HG03354 (cell line): ENCODE measurements at regions not wholly inside any gene's neighbourhood (a gene's known extent, or its start where the extent isn't known, plus 50 kb on each side); places are given as distances from the start of the nearest gene placed in this dataset.

Source experiments
- ATAC-seq: cut with Tn5 transposase; IDR thresholded peaks from one replicate; pipeline ENCODE4 v1.9.1; 2021; ENCODE audit warnings: mild to moderate bottlenecking; ENCODE audit not compliant: unreplicated experiment, poor library complexity, severe bottlenecking

DNA sequence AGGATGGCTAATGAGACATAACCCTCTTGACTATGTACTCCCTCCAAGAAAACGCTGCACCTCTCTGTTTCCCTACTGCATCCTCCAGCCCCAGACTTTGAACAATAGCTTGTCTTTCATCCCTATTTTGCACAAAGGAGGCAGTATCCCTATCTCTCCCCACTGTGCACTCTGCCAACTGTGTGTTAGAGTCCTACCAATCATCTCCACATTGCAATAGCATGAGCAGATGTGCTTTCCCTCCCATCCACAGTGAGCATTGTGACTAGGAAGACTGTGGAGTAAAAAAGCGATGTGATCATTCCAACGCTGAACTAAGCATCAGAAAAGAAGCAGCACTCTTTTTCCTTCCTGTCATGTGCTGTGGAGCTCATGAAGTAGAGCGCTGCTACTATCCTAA is 206.3 kb upstream of the GULP1 start:
- ATAC-seq, result no peak

DNA sequence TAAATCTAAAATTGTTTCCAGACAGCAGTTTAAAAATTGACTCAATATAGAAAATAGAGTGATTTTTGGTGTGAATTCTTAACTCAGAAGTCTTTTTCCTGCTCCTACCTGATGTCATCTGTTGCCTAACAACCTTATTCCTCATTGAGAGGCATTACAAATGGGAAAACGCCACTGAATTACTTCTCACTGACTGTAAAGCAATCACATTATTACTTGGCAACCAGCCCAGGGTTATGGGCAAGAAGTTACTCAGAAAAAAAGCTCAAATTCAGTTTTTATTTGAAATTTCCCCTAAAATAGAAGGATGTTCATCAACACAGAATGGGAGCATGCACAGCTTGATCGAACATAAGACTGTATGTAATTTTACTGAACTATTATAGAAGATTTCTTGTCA is 201.8 kb upstream of the GULP1 start:
- no peak for ATAC-seq

DNA sequence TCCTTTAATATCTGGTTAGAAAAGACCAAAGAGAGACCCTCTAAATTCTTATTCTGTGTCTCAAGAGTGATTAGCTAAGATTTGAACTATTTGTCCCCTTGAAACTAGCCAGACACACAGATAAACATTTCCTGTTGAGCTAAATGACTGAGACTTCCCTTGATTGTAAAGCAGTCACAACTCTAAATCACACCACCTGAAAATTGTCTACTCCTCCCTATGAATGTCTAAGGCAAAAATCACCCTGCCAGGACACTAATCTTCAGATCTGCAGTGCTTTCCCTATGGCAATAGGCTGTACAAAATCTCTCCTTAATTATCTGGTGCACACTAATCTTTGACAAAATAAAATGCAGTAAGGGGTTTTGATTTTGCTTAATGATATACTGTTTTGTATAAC is 200.5 kb upstream of the GULP1 start:
- no peak for ATAC-seq

DNA sequence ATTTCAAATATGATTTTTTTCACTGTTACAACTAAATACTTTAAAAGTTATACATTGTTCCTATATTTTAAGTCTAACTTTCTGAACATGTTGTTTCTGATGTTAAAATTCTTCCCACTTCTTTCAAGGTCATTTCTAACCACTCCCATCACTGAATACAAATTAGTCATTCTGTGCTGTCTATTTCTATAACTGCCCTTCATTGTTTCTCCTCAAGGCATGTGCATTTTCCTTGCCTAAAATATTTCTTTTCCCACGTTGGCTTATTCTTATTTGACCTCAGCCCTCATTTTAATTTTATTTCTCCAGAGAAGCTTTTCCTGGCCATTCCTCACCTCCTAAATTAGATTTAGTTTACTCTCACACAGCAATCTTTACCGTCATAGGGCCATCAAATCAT is 198.9 kb upstream of the GULP1 start:
- no peak for ATAC-seq

DNA sequence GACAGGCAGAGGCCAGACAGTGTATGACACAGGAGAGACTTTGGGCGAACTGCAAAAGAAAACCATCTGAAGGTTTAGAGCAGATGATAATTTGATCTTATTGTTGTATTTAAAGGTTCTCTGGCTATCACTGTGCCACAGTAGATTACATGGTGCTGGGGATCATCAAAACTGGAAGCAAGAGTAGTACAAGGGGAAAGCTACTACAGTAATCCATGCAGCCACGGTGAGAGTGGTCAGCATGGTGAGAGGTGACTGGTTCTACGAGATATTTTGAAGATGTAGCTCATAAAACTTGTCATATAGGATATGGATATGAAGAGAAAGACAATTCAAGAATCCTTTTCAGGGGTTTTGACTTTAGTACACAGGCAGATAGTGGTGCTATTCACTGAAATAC is 194.8 kb upstream of the GULP1 start:
- ATAC-seq, result no peak

DNA sequence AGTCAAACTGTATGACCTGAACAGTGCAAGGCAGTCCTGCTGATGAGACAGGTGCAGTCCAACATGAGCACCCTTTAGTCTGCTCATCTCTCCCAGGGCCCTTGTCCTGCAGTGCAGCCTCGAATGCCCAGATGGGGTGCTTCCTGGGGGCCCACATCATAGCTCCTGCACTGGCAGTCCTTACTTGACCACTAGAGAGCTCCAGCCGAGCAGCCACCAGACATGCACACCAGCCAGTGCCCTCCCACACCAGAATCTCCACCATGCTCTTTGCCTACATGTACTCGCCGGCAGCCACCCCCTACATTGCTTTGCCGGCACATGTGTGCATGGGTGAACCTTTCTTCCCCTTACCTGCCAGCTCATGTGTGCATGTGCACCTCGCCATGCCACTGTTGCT is 188.8 kb upstream of the GULP1 start:
- no peak for ATAC-seq

DNA sequence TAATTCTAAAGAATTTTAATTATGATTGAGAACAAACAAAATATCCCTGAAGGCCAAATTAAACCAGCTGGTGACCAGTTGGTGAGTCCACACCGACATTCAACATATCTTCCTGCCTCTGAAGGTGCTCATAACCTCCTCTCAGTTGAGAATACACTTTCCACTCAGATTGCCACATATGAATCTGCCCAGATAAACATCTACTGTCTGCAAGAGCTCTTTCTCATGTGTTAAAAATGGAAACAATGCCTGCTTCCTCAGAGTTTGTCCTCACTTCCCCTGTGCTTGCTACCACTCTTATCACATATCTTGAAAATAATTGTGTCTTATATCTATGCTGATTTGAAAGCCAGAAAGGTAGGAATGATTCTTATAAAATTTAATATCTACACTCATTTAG is 177.7 kb upstream of the GULP1 start:
- ATAC-seq, result no peak

DNA sequence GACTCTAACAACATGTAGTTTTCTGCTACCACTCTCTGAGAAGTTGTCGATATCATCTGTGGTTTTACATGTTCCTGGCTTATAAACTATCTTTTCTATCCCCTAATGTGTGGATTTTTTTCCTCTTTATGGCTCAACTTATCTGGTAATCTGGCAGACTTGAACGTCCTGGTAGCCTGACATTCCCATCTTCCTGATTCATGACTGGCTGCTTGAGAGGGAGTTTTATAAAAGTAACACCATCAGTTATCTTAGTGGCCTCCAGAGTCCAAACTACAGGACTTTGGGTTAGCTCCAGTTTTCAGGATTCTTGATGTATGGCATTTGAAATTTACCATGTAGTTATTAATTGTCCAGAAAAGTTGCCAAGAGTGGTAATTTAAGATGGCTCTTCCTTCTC is 174.0 kb upstream of the GULP1 start:
- no peak for ATAC-seq

DNA sequence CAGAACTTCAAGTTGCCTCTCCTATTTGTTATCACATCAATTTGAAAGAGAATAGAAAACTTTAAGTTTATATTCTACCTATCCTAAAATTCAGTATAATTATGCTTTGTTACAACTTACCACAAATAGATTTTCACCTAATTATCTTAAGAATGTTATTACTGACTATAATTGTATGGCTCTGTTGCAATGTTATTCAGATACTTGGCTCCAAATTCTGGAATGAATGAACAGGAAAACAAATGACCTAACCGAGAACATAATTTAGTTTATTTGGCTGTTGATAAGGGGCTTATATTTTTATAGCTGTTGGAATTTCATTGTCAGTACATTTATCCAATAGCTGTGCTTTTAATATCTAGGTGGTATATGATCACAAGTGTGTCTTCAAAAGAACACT is 173.2 kb upstream of the GULP1 start:
- no peak for ATAC-seq

DNA sequence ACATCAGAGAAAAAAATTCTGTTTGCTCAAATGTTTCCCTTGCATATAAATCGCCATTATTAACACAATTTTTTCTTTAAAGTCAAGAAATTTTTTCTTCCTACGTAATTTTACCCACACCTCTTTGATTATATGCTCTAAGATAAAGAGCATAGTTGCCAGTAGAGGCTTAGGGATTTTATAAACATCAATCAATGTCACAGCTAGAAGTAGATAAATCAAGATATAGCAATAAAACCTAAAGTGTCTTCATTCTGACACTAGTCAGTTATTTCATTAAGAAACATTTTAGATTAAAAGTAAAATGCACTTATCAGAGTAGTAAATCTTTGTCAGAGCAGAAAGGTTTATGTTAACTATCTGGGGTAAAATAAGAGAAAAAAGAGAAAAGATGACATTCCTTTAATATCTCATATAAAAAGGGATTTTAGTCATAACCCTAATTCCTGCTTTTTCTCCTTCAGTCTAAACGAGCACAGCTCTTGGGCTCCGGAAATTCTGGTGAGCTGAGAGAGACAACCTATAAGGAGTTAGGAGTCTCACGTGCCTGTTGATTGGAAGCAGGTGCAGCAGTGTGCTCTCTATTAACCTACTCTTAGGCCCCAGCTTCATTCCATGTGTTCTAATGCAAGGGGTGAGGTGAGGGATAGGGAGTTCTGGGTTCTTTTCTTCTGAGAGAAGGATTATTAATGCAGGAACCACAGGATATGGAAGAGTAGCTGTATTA is 172.4 kb upstream of the GULP1 start:
- ATAC-seq, result no peak

DNA sequence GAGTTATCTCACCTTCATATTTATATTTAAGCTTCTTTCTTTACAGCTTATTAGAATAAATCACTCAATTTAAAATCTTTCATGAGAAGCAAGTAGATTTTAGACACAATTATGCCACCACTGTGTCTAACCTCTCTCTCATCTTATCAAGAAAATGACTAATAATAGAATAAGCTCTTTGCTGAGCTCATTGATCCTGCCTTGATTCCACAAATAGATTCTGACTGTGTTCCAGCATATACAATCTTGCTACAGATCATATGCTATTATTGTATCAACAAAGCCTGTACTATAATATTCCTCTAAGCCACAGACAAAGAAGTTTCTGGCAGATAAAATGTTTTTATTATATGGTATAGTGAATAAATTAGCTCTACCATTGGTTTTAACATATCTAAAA is 168.7 kb upstream of the GULP1 start:
- no peak for ATAC-seq

DNA sequence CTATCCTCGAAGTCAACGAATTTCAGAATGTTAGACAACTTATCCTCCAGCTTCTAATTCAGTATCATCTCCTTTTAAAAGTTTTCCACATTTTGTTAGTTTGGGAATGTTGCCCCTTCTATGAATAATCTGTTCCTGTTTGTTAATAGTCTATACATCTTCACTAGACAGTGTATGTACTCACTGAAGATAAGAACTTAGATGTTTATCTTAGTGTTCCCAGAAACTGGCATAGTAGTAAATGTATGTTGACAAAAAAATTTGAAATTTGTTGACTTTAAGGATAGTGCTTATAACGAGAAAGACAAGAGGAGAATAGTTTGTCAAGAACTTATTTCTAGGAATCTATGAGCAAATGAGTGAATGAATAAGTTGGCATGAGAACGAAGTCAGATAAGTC is 162.0 kb upstream of the GULP1 start:
- no peak for ATAC-seq

DNA sequence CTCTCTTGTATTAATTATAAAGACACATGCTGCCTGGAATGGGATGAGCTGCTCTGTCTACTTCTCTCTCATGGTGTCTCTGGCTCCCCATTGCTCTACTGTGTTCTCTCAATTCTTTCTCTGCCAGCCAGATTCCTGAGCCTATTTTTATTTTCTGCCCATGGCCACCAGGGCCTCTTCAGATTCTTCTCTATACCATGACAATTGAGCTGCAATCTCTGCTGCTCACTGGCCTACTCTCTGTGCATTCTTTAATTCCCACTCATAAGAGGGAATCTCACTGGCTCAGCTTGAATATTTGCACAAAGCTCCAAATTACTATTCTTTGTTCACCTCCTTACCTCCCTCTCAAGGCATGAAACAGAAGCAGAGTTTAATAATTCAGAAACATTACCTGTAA is 161.4 kb upstream of the GULP1 start:
- ATAC-seq, result no peak

DNA sequence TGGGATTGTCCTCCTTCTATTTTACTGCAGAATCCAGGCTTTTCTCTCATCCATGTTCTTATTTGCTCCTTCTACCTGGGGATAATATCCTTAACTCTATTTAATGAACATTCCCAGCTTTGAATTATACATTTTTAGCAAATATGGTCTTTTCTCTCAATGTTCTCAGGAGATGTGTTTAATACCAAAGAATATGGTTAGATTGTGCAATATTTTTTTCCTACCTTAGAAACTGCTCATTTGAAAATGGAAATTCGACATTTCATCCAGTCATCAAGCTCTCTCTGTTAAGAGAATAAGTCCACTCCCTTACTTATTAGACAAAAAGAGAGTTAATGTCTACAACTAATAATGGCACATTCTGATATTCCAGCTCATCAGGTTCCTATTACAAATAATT is 160.4 kb upstream of the GULP1 start:
- no peak for ATAC-seq

DNA sequence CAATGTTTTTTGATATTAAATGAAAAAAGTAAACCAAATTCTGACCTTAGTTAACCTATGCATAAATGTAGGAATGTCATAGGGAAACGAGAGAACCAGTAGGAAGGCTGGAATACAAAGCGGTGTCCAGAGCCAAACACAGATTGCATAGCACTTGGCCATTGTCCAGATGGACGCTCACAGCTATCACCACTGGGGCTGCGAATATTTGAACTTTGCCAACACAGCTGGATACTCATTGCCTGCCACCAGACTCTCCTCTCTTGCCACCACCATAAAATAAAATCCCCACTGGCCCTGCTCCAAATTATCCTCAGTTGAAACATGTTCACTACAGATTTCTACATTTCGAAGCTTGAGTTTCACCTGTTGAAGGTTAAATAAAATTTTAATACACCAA is 159.3 kb upstream of the GULP1 start:
- ATAC-seq, result no peak

DNA sequence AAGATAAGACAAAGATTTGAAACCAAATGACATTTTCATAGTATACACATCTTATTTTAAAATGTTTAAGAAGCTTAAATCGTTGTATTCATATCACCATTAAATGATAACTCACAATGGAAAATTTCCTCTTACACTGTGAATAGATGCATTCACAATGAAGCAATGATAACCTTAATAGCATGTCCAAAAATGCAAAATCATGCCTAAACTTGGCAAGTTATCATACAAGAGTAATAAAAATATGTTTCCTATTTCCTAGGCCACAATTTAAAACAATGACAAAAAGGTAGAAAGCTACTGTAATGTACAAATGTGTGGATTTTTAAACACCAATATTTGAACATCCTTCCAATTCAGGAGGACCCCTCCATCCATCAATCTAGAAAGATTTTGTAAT is 157.4 kb upstream of the GULP1 start:
- no peak for ATAC-seq

DNA sequence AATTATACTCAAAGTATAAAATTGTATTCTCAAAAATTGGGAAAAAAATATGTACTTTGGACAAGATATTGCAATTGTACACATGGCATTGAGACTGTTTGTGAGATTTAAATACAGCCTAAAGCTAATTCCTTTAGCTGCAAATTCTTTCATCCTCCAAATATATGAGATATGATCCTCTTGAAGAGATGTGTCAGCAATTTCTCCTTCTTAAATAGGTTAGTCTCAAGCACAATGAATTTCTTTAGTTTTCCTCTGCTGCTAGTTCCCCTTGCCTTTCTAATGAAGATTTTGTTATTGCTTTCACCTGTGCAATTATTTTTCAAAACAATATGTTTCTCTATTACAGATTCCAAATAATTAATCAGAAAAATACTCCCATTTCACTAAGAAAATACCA is 153.4 kb upstream of the GULP1 start:
- ATAC-seq, result no peak

DNA sequence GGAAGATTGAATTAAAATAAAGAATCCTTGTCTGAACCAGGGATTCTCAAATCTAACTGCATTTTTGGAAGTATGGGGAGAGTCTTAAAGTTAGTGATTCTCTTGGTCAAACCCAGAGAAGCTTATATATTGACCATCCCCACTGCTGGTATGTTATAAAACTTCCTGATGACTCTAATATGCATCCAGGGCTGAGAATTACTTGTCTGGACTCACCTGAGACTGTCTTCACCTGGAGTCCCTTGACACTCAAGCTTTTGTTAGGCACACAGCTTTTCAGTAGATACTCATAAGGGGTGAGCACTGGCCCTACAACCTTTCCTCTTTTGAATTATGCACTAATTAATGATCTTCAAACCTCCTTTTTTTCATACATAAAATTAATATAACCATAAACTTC is 149.6 kb upstream of the GULP1 start:
- no peak for ATAC-seq

DNA sequence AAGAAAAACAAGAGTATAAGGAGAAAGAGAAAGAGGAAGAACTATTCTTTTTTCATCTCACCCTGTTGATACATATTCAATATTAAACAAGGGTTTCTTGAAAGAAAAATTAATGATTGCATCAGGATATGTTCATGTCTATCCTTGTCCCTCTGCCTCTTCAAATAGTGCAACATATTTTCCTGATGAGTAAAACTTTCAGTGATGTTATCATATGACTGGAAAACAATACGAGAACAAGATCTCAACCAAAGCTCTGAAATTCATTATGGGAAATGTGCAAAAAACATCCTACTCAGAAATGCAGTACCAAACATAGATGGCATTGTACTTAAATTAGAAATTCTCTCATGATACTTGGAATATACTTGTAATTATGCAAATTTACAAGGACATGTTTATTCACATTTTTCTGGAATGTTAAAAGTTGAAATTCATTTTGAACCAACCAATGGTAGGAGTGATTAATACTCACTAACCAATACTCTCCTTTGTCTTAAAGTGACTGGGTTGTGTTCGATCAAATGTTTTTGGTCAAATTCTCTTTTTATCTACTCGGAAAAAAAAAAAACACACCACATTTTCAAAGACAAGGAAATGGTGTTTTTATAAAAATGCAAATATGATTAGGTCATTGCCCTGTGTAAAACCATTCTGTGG is 148.9 kb upstream of the GULP1 start:
- no peak for ATAC-seq

DNA sequence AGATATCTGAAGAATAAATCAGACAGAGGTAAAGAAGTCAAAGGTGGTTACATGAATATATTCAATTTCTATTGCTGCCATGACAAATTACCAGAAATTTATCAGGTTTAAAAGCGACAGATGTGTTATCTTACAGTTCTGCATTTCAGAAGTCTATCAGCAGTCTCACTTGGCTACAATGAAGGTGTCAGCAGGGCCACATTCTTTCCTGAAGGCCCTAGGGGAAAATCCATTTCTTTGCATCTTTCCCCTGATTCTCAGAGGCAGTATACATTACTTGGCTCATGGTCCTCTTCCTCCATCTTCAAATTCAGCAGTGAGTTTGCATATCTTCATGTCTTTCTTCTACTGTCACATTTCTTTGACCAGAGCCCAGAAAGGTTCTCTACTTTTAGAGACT is 145.8 kb upstream of the GULP1 start:
- no peak for ATAC-seq

DNA sequence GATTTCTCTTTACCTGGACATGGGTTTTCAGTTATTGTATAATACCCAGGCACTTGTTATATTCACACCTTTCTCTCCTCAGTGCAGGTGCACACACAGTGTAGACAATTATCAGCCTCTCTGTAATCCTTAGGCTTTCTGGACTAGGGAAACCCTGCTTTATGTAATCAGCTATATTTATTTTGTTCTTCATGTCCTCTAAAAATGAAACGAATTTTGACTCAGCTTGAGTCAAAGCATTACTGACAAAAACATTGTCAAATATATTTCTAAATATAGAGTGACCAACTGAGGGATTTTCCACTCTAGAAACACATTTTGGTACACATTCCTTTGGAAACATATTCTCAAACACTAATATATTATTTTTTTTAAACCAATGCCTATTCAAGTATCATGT is 144.8 kb upstream of the GULP1 start:
- ATAC-seq, result no peak

DNA sequence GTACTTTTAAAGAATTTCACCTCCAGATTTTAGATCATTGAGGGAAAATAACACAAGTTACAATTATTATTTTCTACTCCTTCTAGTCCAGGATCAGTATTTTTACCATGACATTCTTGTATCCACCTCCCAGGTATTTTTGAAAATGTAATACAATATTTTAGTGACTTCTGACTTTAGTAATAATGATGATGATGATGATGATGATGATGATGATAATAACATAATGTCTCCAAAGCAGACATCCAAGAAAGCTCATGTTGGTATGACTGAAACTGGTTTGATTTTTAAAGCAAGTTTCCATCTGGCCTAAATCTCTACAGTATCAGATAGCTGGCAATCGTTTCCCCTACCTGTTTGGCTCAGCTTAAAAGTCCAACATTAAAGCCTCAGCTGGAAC is 140.0 kb upstream of the GULP1 start:
- no peak for ATAC-seq
